GM21528 (cell line): ENCODE measurements at regions not wholly inside any gene's neighbourhood (a gene's known extent, or its start where the extent isn't known, plus 50 kb on each side); places are given as distances from the start of the nearest gene placed in this dataset.

ENCODE experiments used
- ATAC-seq: cut with Tn5 transposase; IDR thresholded peaks from one replicate; pipeline ENCODE4 v1.9.1; 2021; ENCODE audit warnings: mild to moderate bottlenecking, moderate library complexity; ENCODE audit not compliant: unreplicated experiment, low FRiP score

- no peak for ATAC-seq
These were observed 375.2 kb upstream of the RPS6KA3 start for GRCh38 chrX:20641954-20642353.

- no peak for ATAC-seq
These were observed 372.4 kb upstream of the RPS6KA3 start for GRCh38 chrX:20639115-20639514.

- no peak for ATAC-seq
These were observed 370.6 kb upstream of the RPS6KA3 start for GRCh38 chrX:20637351-20637750.

- no peak for ATAC-seq
These were observed 366.7 kb upstream of the RPS6KA3 start for GRCh38 chrX:20633451-20633850.

- ATAC-seq = no peak
These were observed 356.7 kb upstream of the RPS6KA3 start for GRCh38 chrX:20623448-20623847.

GRCh38 chrX:20620306-20620705 is 353.6 kb upstream of the RPS6KA3 start:
- ATAC-seq = no peak

- no peak for ATAC-seq
These were observed 343.3 kb upstream of the RPS6KA3 start for GRCh38 chrX:20609916-20610415.

GRCh38 chrX:20606831-20607230 is 340.1 kb upstream of the RPS6KA3 start:
- ATAC-seq = no peak

GRCh38 chrX:20596856-20597255 is 330.1 kb upstream of the RPS6KA3 start:
- ATAC-seq = no peak

GRCh38 chrX:20595928-20596575 is 329.3 kb upstream of the RPS6KA3 start:
- ATAC-seq = no peak

- no peak for ATAC-seq
These were observed 328.3 kb upstream of the RPS6KA3 start for GRCh38 chrX:20594985-20595384.

GRCh38 chrX:20593836-20594235 is 327.1 kb upstream of the RPS6KA3 start:
- no peak for ATAC-seq

GRCh38 chrX:20593402-20593801 is 326.7 kb upstream of the RPS6KA3 start:
- no peak for ATAC-seq

- ATAC-seq = no peak
These were observed 324.5 kb upstream of the RPS6KA3 start for GRCh38 chrX:20591246-20591645.

GRCh38 chrX:20585782-20586181 is 319.1 kb upstream of the RPS6KA3 start:
- no peak for ATAC-seq

- ATAC-seq = no peak
These were observed 304.9 kb upstream of the RPS6KA3 start for GRCh38 chrX:20571611-20572010.

- ATAC-seq = no peak
These were observed 300.4 kb upstream of the RPS6KA3 start for GRCh38 chrX:20567108-20567507.

- no peak for ATAC-seq
These were observed 280.9 kb upstream of the RPS6KA3 start for GRCh38 chrX:20547611-20548051.

GRCh38 chrX:20545538-20545937 is 278.8 kb upstream of the RPS6KA3 start:
- ATAC-seq = no peak

GRCh38 chrX:20542072-20542471 is 275.4 kb upstream of the RPS6KA3 start:
- ATAC-seq = no peak

GRCh38 chrX:20538974-20539373 is 272.3 kb upstream of the RPS6KA3 start:
- no peak for ATAC-seq

GRCh38 chrX:20531667-20532066 is 265.0 kb upstream of the RPS6KA3 start:
- no peak for ATAC-seq
